Peyer's patch (tissue), 4 donors: ENCODE measurements at regions not wholly inside any gene's neighbourhood (a gene's known extent, or its start where the extent isn't known, plus 50 kb on each side); places are given as distances from the start of the nearest gene placed in this dataset.

ENCODE experiments used
- CTCF ChIP-seq, 6 experiments: fragments of 450-650 bp in 4 of 6; fragments of 200-600 bp in 2 of 6; sonication (generic) in 1 of 6; IDR thresholded peaks; one replicate each; pipeline ENCODE4 v1.5.1; 2017 to 2019; ENCODE audit warnings: antibody characterized with exemption in 6 of 6, mild to moderate bottlenecking in 3 of 6, moderate library complexity in 1 of 6
- POLR2A ChIP-seq, 2 donors: fragments of 450-650 bp; IDR thresholded peaks; one replicate each; pipeline ENCODE4 v1.5.1; 2017; ENCODE audit warnings: antibody characterized with exemption in 2 of 2, mild to moderate bottlenecking in 2 of 2, moderate library complexity in 2 of 2

- TF ChIP-seq CTCF (IDR thresholded peaks at IDR 0.05) (peak in 4 of 6 experiments; percentile 48 to 71 (median 56)), POLR2A (IDR thresholded peaks at IDR 0.05) (no peak)
Observed at GRCh38 chr11:12599408-12600143, 74.6 kb upstream of the TEAD1 start.
